Inflammatory macrophage treated with lipopolysaccharide for 4 hours (primary cell): ENCODE measurements at regions not wholly inside any gene's neighbourhood (a gene's known extent, or its start where the extent isn't known, plus 50 kb on each side); places are given as distances from the start of the nearest gene placed in this dataset.

ENCODE experiments used
- DNase-seq: peaks from one replicate; pipeline ENCODE4 v3.0.0-alpha.2; 2020

- DNase-seq = no peak
Observed at GRCh38 chr4:135204311-135204710, 1002.7 kb upstream of the PABPC4L start.

GRCh38 chr4:135201081-135201480 is 999.5 kb upstream of the PABPC4L start:
- DNase-seq = no peak

DNA sequence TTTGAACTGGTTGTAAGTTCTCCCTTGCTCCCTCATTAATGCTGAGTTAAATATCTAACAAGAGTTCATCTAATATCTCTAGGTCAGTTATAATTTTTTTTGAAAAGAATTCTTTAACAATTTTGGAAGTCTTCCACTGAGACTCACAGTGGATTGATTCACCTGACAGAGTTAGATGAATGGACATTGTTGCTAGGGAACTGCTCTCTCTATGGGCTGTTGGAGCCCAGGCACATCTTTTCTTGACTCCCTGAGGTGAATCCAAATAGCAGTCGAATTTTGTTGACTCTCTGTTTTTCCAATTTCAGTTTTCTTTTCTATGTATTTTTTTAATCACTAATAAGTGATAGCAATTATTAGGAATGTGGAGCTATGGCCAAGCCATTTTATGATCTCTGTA is 996.1 kb upstream of the PABPC4L start:
- DNase-seq = no peak

DNA sequence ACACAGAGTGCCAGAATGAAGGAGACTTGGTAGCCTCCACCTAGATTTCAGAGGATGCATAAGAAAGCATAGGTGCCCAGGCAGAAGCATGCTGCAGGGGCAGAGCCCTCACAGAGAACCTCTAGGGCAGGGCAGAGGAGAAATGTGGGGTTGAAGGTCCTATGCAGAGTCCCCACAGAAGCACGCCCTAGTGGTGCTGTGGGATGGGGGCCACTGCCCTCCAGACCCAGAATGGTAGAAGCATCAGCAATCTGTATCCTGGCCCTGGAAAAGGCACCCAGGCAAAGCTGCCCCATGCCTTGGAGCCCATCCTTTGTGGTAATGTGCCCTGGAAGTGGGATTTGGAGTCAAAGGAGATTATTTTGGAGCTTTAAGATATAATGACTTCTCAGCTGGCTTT is 992.9 kb upstream of the PABPC4L start:
- no peak for DNase-seq

DNA sequence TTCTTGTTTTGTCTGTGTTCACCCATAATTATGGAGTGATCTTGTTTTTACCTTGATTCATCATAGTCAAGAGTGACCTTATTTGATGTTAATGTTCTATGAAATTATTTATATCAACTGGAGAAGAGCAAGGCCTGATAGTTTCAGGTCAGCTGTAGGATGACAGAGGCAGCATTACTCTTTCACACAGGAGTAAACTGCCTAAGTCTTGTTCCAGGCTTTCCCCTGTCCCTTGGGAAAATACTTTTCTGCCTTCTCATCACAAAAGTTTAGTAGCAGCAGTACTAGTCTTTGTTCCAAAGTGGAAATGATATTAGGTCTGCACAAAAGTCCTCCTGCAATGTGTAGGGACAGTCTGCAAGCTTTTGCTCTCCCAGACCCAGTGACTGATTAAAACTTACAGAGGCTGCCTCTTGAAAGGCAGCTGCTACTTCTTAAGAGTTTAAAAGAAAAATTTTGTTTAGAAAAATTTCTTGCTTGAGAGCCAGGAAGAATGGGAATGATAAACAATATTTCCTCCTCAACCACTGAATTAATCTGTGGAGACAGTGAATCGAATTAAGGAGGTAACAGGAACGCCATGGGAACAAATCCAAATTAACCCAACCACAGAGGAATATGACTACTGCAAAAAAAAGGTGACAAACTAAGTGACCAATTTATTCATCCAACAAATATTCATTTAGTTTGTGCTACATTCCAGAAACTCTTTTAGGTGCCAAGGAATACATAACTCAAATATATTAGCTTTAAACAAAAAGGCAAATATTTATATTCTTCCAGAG is 991.4 kb upstream of the PABPC4L start:
- no peak for DNase-seq

DNA sequence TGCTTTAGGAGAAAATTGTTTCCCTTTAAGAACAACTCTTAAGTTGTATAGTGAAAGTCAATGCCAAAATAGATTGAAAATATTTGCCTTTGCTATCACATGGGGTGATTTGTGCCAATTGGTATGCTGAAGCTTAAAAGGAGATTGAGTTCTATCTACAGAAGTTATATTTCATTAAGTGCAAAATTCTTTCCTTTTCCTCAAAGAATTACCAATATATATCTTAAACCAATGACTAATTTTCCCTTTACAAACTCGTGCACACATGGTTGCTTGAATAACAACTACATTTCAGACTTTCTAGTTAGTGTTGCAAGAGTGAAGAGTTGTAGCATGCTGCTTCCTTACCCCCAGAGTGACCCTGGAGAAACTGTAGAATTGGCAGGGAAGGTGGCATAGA is 990.0 kb upstream of the PABPC4L start:
- no peak for DNase-seq

DNA sequence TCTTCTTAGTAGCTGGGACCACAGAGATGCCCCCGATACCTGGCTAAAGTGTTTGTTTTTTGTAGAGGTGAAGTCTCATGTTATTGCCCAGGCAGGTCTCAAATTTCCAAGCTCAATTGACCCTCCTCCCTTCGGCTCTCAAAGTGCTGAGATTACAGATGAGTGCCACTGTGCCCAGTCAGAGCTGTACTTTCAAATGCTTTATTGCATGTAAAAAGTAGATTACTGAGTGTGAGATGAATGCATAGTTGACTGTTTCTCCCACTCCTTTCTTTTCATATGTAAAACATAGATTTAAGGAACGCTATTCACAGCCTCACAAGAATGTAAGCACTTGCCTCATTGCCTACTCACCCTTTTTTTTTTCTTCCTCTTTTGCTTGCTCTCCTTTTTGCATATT is 984.4 kb upstream of the PABPC4L start:
- no peak for DNase-seq

- no peak for DNase-seq
Observed at GRCh38 chr4:135185256-135185655, 983.7 kb upstream of the PABPC4L start.

DNA sequence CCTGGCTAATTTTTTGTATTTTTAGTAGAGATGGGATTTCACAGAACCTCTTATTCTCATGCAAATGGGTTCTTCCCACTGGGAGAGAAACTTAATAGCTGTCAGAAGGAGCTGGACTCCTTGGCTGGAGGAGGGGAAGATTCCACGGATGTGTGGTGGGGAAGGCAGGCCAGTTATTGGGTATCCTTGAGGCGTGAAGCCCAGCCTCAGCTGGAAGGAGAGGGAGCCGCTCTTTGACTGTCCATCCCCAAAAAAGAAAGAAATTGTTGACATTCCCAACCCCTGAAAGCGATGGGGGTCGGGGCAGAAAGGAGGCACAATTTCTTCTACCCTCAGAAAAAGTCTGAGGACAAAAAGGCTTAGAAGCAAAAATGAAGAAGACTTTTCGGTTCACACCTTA is 983.1 kb upstream of the PABPC4L start:
- DNase-seq = no peak

GRCh38 chr4:135177321-135177720 is 975.7 kb upstream of the PABPC4L start:
- no peak for DNase-seq

- no peak for DNase-seq
Observed at GRCh38 chr4:135166661-135167060, 965.1 kb upstream of the PABPC4L start.

DNA sequence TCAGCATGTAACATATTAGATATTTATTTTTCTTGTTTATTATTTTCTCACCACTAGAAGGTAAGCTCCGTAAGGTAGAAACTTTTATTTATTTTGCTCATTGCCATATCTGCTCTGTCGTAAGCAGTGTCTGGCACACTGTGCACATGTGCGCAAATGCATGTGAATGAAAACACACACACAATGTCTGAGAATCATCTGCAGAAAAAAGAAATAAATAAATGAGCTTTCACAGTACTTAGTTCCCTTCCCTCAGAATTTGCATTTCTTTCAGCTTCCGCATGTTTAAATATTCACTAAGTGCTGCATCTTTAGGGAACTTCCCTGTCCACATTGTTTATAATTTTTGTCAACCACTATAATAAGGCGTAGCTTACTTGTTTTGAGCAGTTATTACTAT is 963.0 kb upstream of the PABPC4L start:
- DNase-seq = no peak

DNA sequence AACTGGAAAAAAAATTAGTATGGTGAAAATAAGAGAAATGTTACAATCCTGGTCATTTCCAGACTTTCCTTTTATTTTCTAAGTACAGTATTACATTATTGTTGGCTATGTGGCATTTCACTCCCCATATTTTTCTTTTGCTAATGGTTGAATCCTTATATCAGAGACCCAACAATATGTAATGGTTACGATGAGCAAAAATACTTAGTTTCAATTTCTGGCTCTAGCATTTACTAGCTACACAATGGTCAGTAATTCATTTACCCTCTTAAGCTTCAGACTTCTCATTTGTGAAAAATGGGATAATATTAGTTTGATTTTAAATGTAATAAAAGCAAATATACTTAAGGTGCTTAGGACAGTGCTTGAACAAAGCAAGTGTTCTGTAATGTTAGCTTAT is 942.9 kb upstream of the PABPC4L start:
- DNase-seq = no peak

DNA sequence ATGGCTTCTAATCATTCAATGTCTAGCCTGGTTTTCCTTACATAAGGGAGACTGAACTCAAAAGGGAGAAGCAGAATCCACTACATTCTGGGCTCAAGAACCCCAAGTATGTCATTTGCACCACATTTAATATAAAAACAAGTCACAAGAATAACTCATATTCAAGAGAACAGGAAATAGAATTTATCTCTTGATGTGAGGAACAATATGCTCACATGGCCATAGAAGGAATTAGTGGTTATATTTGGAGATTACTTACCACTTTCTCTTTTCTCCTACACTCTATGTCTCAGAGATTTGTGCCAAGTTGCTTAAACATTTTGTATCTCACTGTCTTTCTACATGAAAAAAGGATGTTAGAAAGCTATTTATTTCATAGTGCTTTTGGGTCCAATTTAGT is 922.6 kb upstream of the PABPC4L start:
- DNase-seq = no peak

- DNase-seq = no peak
Observed at GRCh38 chr4:135123632-135124031, 922.0 kb upstream of the PABPC4L start.

DNA sequence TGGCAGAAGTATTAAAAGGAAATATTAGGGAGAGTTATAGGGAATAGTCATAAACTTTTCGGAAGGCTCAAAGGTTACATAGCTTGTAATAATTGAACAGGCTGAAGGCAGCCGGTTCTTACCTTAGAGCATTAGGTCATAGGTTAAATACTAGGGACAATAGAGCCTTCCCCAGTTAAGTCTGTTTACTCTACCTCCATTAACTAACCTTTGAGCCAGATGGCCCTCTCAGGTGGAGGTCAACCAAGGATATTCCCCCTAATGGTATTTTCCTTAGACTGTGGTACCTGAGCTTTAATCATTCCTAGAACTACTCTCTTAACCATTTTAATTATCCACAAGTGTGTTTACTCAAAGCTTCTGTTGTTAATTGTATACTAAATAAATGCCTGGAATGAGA is 920.9 kb upstream of the PABPC4L start:
- no peak for DNase-seq

- DNase-seq = no peak
Observed at GRCh38 chr4:135120195-135120594, 918.6 kb upstream of the PABPC4L start.

- no peak for DNase-seq
Observed at GRCh38 chr4:135114079-135114478, 912.5 kb upstream of the PABPC4L start.

DNA sequence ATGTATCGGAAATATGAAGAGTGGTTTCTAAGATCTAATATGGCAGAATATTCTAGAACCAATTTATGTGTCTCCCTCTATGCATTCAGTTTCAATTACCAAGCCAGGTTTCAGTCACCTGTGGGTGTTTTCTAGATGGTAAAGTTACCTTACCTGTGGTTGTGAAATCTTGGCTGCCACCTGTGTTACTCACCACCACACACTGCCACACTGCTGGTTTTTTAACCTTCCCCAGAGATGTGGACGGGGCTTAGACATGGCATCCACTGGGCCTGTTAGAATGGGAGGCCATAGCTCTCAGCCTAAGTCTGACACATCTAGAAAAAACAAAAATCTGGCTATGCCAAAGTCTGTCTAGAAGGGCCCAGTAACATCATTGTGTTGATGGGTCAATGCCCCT is 896.5 kb upstream of the PABPC4L start:
- DNase-seq = no peak

DNA sequence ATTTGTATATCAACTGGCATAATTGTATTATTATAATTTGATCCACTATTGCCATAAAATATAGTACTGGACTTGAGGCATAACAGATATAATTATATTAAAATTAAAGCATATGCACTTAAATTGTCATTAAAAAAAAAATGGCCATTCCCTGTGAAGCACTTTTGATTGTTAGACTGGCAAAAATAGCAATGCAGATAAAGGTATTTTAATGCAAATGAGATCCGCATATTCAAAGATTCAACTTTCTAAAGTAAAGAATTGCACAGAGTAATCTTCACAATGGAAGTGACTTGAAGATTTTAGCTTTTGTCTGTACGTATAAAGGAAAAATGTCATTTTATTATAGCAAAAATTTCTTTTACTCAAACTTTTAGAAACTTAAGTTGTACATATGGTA is 871.8 kb upstream of the PABPC4L start:
- no peak for DNase-seq

- no peak for DNase-seq
Observed at GRCh38 chr4:135072553-135072952, 871.0 kb upstream of the PABPC4L start.

DNA sequence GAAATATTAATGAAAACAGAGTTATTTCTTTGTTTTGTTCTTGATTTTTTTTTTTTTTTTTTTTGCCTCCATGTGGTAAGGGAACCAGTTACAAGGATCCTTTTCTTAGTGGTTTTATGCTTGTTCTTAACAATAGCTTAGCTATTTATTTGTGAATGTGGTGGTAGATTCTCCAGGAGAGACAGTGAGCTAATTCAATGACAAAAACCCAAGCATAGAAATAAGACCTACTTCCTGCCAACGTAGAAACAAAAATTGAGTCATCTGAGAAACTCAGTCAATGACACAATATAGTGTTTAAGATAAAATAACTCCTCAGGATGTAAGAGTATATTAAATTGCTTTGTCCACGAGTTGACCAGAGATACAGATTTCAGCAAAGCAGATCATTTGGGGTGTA is 863.8 kb upstream of the PABPC4L start:
- no peak for DNase-seq

DNA sequence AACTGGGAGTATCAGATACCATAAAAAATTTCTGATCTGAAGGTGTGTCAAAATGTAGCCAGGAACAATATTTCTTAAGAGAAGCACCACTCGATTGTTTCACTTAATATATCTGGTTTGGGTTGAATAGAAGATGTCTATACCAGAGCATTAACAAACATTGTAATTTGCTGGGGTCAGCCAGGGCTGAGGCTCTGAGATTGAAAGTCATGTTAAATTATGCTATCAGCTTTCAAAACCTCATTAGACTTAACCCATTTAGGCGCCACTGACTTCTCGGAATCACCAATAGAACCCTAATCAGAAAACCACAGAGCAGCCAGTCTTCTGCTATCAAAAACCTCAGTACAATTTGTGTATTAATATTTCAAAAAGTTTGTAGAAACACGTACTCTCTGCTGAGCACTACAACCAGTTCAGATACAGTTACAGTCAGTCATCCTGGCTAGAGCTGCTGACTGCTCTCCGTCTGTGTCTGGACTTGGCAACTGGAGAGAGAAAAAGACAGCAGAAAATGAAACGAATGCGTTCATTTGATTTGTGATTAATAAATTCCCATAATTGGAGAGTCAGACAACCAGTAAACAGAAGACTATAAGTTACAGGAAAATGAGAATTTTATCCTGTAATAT is 848.6 kb upstream of the PABPC4L start:
- no peak for DNase-seq

- no peak for DNase-seq
Observed at GRCh38 chr4:135032670-135033069, 831.1 kb upstream of the PABPC4L start.

- DNase-seq = no peak
Observed at GRCh38 chr4:135015771-135016170, 814.2 kb upstream of the PABPC4L start.
